GM06990 (cell line): ENCODE measurements at regions not wholly inside any gene's neighbourhood (a gene's known extent, or its start where the extent isn't known, plus 50 kb on each side); places are given as distances from the start of the nearest gene placed in this dataset.

Experiments
- DNase-seq: peaks from one replicate; pipeline ENCODE4 v3.0.0-alpha.2; 2011; ENCODE audit not compliant: insufficient read length; ENCODE audit errors: extremely low read depth
- H3K27me3 ChIP-seq: replicated peaks from 2 replicates; pipeline ENCODE4 v1.6.0; 2011; ENCODE audit warnings: low read length; ENCODE audit not compliant: control insufficient read depth, insufficient read depth
- H3K36me3 ChIP-seq: 2 replicates; pipeline ENCODE4 v1.5.1; 2011; ENCODE audit warnings: low read length; ENCODE audit not compliant: control insufficient read depth, insufficient read depth
- H3K4me3 ChIP-seq: replicated peaks from 2 replicates; pipeline ENCODE4 v1.5.1; 2011; ENCODE audit warnings: low read depth, mild to moderate bottlenecking, control low read depth, low read length
- TF ChIP-seq, protein P1 (sequence below): IDR thresholded peaks from 2 replicates; pipeline ENCODE4 v1.5.1; 2011; ENCODE audit warnings: low read length, control low read depth, mild to moderate bottlenecking, inconsistent platforms; ENCODE audit not compliant: insufficient read depth, poor library complexity, severe bottlenecking

DNA sequence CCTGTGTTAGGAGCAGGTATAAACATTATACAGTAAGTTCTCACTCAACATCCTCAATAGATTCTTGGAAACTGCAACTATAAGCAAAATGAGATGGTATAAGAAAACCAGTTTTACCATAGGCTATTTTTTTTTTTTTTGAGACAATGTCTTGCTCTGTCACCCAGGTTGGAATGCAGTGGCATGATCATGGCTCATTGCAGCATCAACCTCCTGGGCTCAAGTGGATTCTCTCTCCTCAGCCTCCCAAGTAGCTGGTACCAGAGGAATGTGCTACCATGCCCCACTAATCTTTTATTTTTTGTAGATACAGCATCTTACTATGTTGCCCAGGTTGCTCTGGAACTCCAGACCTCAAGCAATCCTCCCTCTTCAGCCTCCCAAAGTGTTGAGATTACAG, 50.1 kb upstream of the ADRB2 start:
- no peak for DNase-seq
- TF ChIP-seq, protein P1, sequence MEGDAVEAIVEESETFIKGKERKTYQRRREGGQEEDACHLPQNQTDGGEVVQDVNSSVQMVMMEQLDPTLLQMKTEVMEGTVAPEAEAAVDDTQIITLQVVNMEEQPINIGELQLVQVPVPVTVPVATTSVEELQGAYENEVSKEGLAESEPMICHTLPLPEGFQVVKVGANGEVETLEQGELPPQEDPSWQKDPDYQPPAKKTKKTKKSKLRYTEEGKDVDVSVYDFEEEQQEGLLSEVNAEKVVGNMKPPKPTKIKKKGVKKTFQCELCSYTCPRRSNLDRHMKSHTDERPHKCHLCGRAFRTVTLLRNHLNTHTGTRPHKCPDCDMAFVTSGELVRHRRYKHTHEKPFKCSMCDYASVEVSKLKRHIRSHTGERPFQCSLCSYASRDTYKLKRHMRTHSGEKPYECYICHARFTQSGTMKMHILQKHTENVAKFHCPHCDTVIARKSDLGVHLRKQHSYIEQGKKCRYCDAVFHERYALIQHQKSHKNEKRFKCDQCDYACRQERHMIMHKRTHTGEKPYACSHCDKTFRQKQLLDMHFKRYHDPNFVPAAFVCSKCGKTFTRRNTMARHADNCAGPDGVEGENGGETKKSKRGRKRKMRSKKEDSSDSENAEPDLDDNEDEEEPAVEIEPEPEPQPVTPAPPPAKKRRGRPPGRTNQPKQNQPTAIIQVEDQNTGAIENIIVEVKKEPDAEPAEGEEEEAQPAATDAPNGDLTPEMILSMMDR, result no peak
- no peaks in the 10 kb centered on the region for H3K27me3 ChIP-seq
- H3K4me3 ChIP-seq, result no peak overlapping the region
- H3K36me3 ChIP-seq, result no peaks in the 10 kb centered on the region
